Stimulated activated naive CD8-positive, alpha-beta T cell treated with anti-CD3 and anti-CD28 coated beads, Interleukin-15, Interleukin-2, amounts not matched to agents 100 ng/mL and 50 ng/mL, for 24 hours (primary cell): ENCODE measurements at regions not wholly inside any gene's neighbourhood (a gene's known extent, or its start where the extent isn't known, plus 50 kb on each side); places are given as distances from the start of the nearest gene placed in this dataset.
"Not testable (repeated sequence)": the region's sequence is repeated elsewhere in the genome, so short reads cannot be mapped to it uniquely, and the experiment has no call there.

Source experiments
- H3K27ac Mint-ChIP-seq: one replicate; pipeline ENCODE4 v1.8.0; 2021; ENCODE audit warnings: mild to moderate bottlenecking, mixed read lengths
- H3K27me3 Mint-ChIP-seq: one replicate; pipeline ENCODE4 v1.8.0; 2021; ENCODE audit warnings: mixed read lengths
- H3K36me3 Mint-ChIP-seq: one replicate; pipeline ENCODE4 v1.8.0; 2021; ENCODE audit warnings: low read depth, mixed read lengths
- H3K4me1 Mint-ChIP-seq: one replicate; pipeline ENCODE4 v1.8.0; 2021; ENCODE audit warnings: low read depth, mixed read lengths
- H3K4me3 Mint-ChIP-seq: one replicate; pipeline ENCODE4 v1.8.0; 2021; ENCODE audit warnings: mild to moderate bottlenecking, mixed read lengths
- H3K9me3 Mint-ChIP-seq: one replicate; pipeline ENCODE4 v1.8.0; 2021; ENCODE audit warnings: mixed read lengths

DNA sequence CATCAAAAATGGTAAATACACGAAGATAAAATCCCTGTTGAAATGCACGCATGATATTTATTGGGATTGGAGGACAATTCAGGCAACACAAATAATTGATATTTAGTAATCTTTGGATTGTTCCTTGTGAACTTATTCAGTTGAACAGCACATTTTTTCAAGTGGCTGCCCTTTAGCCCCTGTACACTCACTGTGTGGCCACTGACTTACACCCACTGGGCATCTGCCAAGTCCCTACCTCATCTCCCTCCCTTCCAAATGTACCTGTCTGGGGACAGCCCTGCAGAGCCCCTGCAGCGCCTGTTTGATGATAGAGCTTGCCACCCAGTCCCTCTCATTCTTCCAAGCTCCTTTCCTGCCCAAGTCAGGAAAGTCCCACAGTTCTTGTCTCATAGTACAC is 154.3 kb downstream of the GLUL start:
- H3K36me3 Mint-ChIP-seq, result no peaks in the 10 kb centered on the region
- peaks cover 8% of the 10 kb centered on the region for H3K4me1 Mint-ChIP-seq
- H3K27ac Mint-ChIP-seq, result no peak overlapping the region
- H3K27me3 Mint-ChIP-seq, result no peaks in the 10 kb centered on the region
- no peak overlapping the region for H3K4me3 Mint-ChIP-seq
- no peaks in the 10 kb centered on the region for H3K9me3 Mint-ChIP-seq

DNA sequence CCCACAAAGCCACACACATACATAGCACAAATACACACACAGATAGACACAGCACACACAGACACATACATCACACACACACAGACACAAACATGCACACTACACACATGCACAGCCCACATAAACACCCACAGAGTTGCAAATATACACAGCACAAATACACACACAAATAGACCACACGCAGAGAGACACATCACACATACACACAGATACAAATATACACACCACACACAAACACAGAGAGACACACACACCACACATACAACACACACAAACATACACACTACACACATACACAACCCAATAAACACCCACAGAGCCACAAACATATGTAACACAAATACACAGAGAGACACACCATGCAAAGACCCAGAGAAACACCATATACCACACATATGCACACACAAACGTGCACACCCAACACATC is 154.9 kb downstream of the GLUL start:
- no peaks in the 10 kb centered on the region for H3K36me3 Mint-ChIP-seq
- no peak overlapping the region for H3K4me3 Mint-ChIP-seq
- H3K9me3 Mint-ChIP-seq, result no peaks in the 10 kb centered on the region
- H3K4me1 Mint-ChIP-seq, result peaks cover 8% of the 10 kb centered on the region
- no peaks in the 10 kb centered on the region for H3K27me3 Mint-ChIP-seq
- no peak overlapping the region for H3K27ac Mint-ChIP-seq

DNA sequence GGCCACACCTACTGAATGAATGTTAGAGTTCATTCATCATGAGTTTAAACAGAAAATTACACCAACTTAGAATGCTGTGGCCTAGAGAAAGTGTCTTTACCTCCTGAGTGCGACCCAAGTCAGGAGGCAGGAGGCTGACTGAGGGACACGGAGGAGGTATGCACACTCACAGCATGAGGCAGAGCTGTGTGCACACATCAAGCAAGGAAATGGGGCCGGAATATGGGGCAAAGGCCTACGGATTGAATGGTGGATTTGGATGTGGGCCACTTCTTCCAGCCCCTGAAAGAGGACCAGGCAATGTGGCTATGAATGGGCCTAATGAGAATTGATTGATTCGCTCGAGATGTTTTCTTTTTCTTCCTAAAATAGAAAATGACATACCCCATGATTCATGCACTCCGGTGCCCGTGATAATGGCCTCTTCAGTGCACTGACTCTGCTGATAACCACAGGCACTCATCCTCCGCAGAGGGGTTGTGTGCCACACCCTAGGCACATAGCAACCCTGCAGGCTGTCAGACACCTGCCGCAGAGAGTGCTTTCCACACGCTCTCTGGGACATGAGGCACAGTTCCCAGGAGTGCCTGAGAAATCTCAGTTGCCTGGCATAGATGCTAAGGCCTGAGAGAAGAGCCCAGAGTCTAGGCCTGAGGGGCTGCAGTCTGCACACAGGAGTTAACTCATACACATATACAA is 155.5 kb downstream of the GLUL start:
- H3K4me1 Mint-ChIP-seq, result peaks cover 8% of the 10 kb centered on the region

DNA sequence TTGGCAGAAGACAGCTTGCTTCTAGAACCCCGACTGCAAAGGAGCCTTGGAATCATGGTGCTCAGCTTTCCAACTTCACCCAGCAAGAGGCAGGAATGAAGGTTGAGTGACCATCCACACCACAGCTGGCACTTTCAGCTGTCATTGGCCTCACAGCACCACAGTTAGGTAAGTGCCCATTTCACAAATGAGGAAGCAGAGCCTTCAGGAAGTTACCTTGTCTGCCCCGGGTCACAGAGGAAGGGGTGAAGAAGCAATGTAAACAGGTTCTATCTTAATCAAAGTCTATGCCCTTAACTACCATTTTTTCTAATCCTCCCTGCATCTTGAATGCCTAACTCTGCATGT is 156.0 kb downstream of the GLUL start:
- peaks cover 8% of the 10 kb centered on the region for H3K4me1 Mint-ChIP-seq
- H3K36me3 Mint-ChIP-seq, result no peaks in the 10 kb centered on the region
- no peaks in the 10 kb centered on the region for H3K27me3 Mint-ChIP-seq
- H3K4me3 Mint-ChIP-seq, result no peak overlapping the region
- no peaks in the 10 kb centered on the region for H3K9me3 Mint-ChIP-seq
- no peak overlapping the region for H3K27ac Mint-ChIP-seq

More for the DNA sequence above, 155.5 kb downstream of the GLUL start:
- Mint-ChIP-seq H3K27me3 (no peaks in the 10 kb centered on the region), H3K27ac (no peak overlapping the region), H3K36me3 (no peaks in the 10 kb centered on the region), H3K9me3 (no peaks in the 10 kb centered on the region), H3K4me3 (no peak overlapping the region)

DNA sequence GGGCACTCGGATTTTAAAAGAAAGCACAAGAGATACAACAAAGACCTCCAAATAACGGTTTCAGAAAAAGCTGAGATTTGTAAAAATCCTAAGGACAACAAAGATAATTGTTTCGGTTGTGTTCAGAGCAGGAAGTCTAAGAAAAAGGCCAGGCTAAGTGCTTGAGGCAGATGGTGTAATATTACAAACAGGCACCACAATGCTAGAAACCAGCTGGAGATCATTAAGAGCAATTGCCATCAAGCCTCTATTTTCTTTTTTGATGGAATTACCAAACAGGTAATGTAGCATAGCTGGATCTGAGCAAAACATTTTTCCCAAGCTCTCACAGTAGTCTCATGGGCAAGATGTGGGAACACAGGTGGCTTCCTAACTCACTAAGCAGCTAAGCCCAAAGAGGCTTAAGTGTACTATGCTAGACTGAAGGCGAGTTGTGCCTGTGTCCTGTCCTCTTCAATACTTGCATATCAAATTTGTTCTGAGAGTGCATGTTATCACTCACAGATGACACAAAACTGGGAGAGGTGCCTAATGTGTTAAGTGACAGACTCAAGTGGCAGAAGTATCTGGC is 161.6 kb downstream of the GLUL start:
- no peaks in the 10 kb centered on the region for H3K27me3 Mint-ChIP-seq
- no peak overlapping the region for H3K4me3 Mint-ChIP-seq
- H3K27ac Mint-ChIP-seq, result no peak overlapping the region
- no peaks in the 10 kb centered on the region for H3K36me3 Mint-ChIP-seq
- no peaks in the 10 kb centered on the region for H3K9me3 Mint-ChIP-seq
- no peaks in the 10 kb centered on the region for H3K4me1 Mint-ChIP-seq

DNA sequence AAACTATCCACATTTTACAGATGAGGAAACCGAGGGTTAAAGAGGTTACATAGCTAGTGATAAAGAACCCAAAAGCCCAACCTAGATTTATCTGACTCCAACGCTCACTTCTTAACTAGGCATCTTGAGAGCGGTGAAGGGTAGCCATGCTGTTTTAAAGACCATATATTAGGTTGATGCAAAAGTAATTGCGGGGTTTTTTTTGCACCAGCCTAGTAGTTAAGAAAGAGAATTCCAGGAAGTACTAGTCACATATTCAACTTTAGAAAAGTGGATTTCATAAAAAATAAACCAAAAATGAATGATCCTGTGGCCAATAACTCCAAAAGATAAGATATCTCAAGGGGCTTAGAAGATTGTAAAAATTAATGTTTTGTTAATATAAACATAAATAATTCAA is 162.1 kb downstream of the GLUL start:
- no peak overlapping the region for H3K4me3 Mint-ChIP-seq
- no peaks in the 10 kb centered on the region for H3K4me1 Mint-ChIP-seq
- no peaks in the 10 kb centered on the region for H3K36me3 Mint-ChIP-seq
- H3K27me3 Mint-ChIP-seq, result no peaks in the 10 kb centered on the region
- H3K9me3 Mint-ChIP-seq, result no peaks in the 10 kb centered on the region
- no peak overlapping the region for H3K27ac Mint-ChIP-seq

DNA sequence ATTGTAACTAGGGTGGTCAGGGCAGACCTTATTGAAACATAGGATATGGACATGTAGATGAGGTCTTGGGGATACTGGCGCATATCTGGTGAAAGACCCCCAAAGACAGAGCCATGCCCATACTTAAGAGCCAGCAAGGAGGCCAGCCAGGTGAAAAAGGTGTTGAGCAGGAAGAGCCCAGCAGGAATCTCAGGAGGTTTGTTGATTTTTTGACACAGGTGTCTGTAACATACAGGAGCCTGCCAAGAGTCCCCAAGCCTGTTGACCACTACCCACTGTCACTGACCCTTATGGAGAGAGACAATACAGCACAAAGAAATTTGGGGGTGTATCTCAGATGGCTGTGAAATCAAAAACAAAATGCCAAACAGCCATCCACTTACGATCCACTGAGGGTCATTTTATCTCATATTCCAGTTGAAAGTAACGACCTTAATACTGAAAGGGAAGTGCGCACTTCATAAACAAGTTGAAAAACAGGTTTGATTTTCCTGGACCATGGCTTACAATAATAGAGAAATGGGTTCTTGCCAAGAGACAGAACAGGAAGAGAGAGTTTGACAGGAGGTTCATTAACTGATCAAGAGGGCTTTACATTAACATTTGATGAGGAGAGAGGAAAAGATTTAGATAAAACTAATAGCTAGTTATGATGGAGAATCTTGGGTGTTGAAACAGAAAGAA is 163.6 kb downstream of the GLUL start:
- no peaks in the 10 kb centered on the region for H3K36me3 Mint-ChIP-seq
- no peak overlapping the region for H3K27ac Mint-ChIP-seq
- H3K4me3 Mint-ChIP-seq, result no peak overlapping the region
- no peaks in the 10 kb centered on the region for H3K9me3 Mint-ChIP-seq
- no peaks in the 10 kb centered on the region for H3K4me1 Mint-ChIP-seq
- peaks cover 5% of the 10 kb centered on the region for H3K27me3 Mint-ChIP-seq

DNA sequence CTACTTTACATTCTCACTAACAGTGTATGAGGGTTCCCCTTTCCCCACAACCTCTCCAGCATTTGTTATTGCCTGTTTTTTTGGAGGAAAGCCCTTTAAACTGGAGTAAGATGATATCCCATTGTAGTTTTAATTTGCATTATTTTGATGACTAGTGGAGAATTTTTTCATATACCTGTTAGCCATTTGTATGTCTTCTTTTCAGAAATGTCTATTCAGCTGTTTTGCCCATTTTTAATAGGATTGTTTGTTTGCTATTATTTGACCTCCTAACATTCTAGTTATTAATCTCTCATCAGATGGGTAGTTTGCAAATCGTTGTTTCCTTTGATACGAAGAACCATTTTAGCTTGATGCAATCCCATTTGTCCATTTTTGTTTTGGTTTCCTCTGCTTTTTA is 165.0 kb downstream of the GLUL start:
- Mint-ChIP-seq H3K9me3 (peaks cover 7% of the 10 kb centered on the region), H3K4me1 (no peaks in the 10 kb centered on the region), H3K27ac (no peak overlapping the region), H3K27me3 (peaks cover 6% of the 10 kb centered on the region), H3K36me3 (peaks cover 7% of the 10 kb centered on the region), H3K4me3 (no peak overlapping the region)

DNA sequence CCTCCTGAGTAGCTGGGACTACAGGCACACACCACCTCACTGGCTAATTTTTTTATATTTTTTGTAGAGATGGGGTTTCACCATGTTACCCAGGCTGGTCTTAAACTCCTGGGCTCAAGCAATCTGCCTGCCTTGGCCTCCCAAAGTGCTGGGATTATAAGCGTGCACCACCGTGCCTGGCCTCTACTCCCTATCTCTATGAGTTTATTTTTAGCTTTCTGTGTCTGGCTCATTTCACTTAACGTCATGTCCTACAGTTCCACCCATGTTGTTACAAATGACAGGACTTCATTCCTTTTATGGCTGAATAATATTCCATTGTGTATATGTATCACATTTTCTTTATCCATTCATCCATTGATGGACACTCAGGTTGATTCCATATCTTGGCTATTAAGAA is 164.2 kb upstream of the ZNF648 start:
- not testable (repeated sequence) for H3K4me1 Mint-ChIP-seq, H3K4me3 Mint-ChIP-seq, H3K9me3 Mint-ChIP-seq, H3K36me3 Mint-ChIP-seq, H3K27me3 Mint-ChIP-seq, H3K27ac Mint-ChIP-seq

DNA sequence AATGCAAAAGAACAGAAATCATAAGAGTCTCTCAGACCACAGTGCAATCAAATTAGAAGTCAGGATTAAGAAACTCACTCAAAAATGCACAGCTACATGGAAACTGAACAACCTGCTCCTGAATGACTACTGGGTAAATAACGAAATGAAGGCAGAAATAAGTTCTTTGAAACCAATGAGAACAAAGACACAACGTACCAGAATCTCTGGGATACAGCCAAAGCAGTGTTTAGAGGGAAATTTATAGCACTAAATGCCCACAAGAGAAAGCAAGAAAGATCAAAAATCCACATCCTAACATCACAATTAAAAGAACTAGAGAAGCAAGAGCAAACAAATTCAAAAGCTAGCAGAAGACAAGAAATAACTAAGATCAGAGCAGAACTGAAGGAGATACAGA is 160.5 kb upstream of the ZNF648 start:
- H3K27ac Mint-ChIP-seq, H3K4me1 Mint-ChIP-seq, H3K4me3 Mint-ChIP-seq: not testable (repeated sequence)
- H3K9me3 Mint-ChIP-seq, result peaks cover 13% of the 10 kb centered on the region
- H3K36me3 Mint-ChIP-seq, result peaks cover 13% of the 10 kb centered on the region
- peaks cover 11% of the 10 kb centered on the region for H3K27me3 Mint-ChIP-seq

DNA sequence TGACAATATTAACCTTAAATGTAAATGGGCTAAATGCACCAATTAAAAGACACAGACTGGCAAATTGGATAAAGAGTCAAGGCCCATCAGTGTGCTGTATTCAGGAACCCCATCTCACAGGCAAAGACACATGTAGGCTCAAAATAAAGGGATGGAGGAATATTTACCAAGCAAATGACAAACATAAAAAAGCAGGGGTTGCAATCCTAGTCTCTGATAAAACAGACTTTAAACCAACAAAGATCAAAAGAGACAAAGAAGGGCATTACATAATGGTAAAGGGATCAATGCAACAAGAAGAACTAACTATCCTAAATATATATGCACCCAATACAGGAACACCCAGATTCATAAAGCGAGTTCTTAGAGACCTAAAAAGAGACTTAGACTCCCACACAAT is 159.9 kb upstream of the ZNF648 start:
- H3K27ac Mint-ChIP-seq, H3K4me3 Mint-ChIP-seq, H3K4me1 Mint-ChIP-seq: not testable (repeated sequence)
- H3K27me3 Mint-ChIP-seq, result peaks cover 12% of the 10 kb centered on the region
- peaks cover 13% of the 10 kb centered on the region for H3K36me3 Mint-ChIP-seq
- peaks cover 13% of the 10 kb centered on the region for H3K9me3 Mint-ChIP-seq

DNA sequence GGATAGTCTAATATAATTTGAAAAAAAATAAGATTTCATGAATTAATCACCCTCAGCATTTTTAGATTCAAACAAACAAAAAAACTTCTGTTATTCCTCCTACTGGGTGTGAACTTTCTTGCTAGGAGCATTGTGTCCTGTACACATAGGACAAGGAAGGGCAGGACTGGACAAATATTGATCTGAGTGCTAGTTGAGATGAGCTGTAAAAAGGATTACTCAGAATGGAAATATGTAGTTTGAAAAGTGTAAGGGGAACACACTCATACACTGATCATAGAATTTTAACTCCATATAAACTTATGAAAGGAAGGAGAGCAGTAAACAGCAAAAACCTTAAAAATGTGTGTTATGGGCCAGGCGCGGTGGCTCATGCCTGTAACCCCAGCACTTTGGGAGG is 156.5 kb upstream of the ZNF648 start:
- H3K4me3 Mint-ChIP-seq, result no peak overlapping the region

DNA sequence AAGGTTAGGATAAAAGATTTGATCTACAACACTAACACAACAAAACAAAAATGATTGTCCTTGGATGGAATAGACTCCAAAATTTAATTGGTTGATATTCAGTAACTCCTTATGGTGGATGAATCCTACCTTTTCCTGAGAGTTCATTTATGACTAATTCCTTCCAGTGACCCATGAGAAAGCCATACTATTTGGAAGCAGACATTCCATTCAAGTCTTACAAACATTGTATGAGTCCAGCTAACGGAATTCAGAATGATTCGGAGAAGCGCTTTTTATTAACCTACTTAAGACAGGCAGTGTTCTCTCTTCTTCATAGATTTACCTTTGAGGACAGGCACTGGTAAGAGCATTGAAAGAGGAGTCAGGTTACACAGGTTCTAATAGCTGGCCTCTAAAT is 155.6 kb upstream of the ZNF648 start:
- Mint-ChIP-seq H3K36me3 (peaks cover 10% of the 10 kb centered on the region), H3K27ac (no peak overlapping the region), H3K9me3 (peaks cover 11% of the 10 kb centered on the region), H3K4me3 (no peak overlapping the region), H3K27me3 (peaks cover 6% of the 10 kb centered on the region), H3K4me1 (no peaks in the 10 kb centered on the region)

More for the DNA sequence above, 156.5 kb upstream of the ZNF648 start:
- Mint-ChIP-seq H3K27ac (no peak overlapping the region), H3K9me3 (peaks cover 13% of the 10 kb centered on the region), H3K27me3 (peaks cover 7% of the 10 kb centered on the region), H3K4me1 (no peaks in the 10 kb centered on the region), H3K36me3 (peaks cover 13% of the 10 kb centered on the region)

DNA sequence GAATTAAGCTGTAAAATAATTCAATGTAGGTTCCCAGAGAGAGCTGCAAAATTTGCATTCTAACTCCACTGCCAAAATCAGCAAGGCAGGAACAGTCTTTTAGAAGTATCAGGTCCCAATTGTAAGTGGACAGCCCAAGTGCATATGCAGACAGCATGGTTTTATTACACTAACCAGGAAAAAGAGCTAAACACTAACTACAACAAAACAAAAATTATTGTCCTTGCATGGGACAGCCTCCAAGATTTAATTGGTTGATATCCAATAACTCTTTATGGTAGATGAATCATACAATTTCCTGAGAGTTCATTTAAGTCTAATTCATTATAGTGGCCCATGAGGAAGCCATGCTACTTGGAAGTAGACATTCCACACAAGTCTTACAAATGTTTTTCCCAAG is 154.3 kb upstream of the ZNF648 start:
- H3K27me3 Mint-ChIP-seq, result peaks cover 6% of the 10 kb centered on the region
- H3K4me3 Mint-ChIP-seq, result no peak overlapping the region
- peaks cover 6% of the 10 kb centered on the region for H3K9me3 Mint-ChIP-seq
- no peaks in the 10 kb centered on the region for H3K4me1 Mint-ChIP-seq
- H3K27ac Mint-ChIP-seq, result no peak overlapping the region
- H3K36me3 Mint-ChIP-seq, result peaks cover 5% of the 10 kb centered on the region

DNA sequence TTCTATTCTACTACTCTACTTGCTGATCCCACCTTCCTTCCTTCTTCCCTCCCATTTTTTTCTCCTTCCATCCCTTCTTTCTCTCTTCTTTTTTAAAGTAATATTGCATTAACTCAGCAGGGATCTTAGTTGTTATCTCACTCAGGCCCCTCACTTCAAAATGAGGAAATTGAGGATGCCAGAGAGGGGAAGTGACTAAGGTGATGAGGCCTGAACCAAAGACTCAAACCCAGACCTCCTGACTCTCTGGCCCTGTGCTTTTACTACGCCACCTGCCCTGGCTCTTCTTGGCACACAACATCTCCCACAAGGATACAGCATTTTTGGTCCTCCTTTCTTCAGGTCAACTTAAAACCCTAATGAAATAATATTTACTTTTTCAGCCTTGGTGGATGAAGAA is 151.7 kb upstream of the ZNF648 start:
- Mint-ChIP-seq H3K36me3 (no peaks in the 10 kb centered on the region), H3K4me3 (no peak overlapping the region), H3K4me1 (no peaks in the 10 kb centered on the region), H3K27me3 (peaks cover 6% of the 10 kb centered on the region), H3K9me3 (no peaks in the 10 kb centered on the region), H3K27ac (no peak overlapping the region)

DNA sequence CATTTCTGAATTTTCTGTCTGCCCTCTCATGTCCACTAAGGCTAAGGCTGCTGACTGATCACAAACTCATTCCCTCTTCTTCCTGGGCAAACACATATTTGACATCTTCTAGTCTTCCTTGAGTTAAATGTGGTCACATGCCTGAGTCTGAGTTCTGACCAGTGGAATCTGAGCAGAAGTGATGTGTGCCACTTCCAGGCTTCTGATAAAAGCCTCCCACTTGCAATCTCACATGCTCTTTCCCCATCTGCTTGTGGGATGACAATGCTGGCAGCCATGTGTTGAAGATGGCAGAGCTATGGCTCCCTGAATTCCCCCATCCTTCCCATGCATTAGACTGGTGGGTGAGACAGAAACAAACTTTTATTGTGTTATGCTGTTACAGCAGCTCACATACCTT is 149.9 kb upstream of the ZNF648 start:
- H3K9me3 Mint-ChIP-seq, result no peaks in the 10 kb centered on the region
- no peak overlapping the region for H3K4me3 Mint-ChIP-seq
- H3K27ac Mint-ChIP-seq, result no peak overlapping the region
- H3K36me3 Mint-ChIP-seq, result no peaks in the 10 kb centered on the region
- no peaks in the 10 kb centered on the region for H3K27me3 Mint-ChIP-seq
- no peaks in the 10 kb centered on the region for H3K4me1 Mint-ChIP-seq
